H1 (cell line): ENCODE measurements at regions not wholly inside any gene's neighbourhood (a gene's known extent, or its start where the extent isn't known, plus 50 kb on each side); places are given as distances from the start of the nearest gene placed in this dataset.

Source experiments
- CTCF ChIA-PET: fragments of 300-600 bp; sonication (Branson Sonifier 250); formaldehyde crosslinking; loops from one replicate; lab custom pipeline; 2021; ENCODE audit not compliant: partially characterized antibody; lab: Charles Lee
- POLR2A ChIA-PET: fragments of 300-600 bp; sonication (Branson Sonifier 250); formaldehyde crosslinking; loops from one replicate; lab custom pipeline; 2021; ENCODE audit warnings: inconsistent platforms; ENCODE audit not compliant: partially characterized antibody; lab: Charles Lee
- DNase-seq, 2 experiments: peaks; one replicate each; pipeline versions ENCODE4 v3.0.0 to v3.0.0-alpha.2; 2010 to 2022; ENCODE audit warnings: low spot score in 2 of 2, low read depth in 1 of 2, mixed read lengths in 1 of 2
- FAIRE-seq: peaks from 2 replicates; lab custom pipeline; 2011; peaks lifted over from hg19 to GRCh38; lab: Jason Lieb, UNC
- H2AFZ ChIP-seq: 2 replicates; pipeline ENCODE4 v1.8.1; 2012; ENCODE audit warnings: low read length, inconsistent platforms
- H2AK5ac ChIP-seq: 2 replicates; pipeline ENCODE4 v1.6.1; 2013; ENCODE audit warnings: low read depth, low read length
- H2BK120ac ChIP-seq: replicated peaks from 2 replicates; pipeline ENCODE3; 2013; ENCODE audit warnings: low read depth, low read length, inconsistent platforms
- H2BK12ac ChIP-seq: 2 replicates; pipeline ENCODE4 v1.6.1; 2013; ENCODE audit warnings: low read depth, low read length
- H2BK15ac ChIP-seq: 2 replicates; pipeline ENCODE4 v1.6.1; 2013; ENCODE audit warnings: low read length
- H2BK20ac ChIP-seq: 2 replicates; pipeline ENCODE4 v1.6.1; 2013; ENCODE audit warnings: low read length
- H2BK5ac ChIP-seq: 2 replicates; pipeline ENCODE4 v1.6.1; 2013; ENCODE audit warnings: low read depth, low read length
- H3K14ac ChIP-seq: 2 replicates; pipeline ENCODE4 v1.6.1; 2013; ENCODE audit warnings: inconsistent platforms; ENCODE audit not compliant: insufficient read length
- H3K18ac ChIP-seq: 2 replicates; pipeline ENCODE4 v1.6.1; 2013; ENCODE audit warnings: low read length; ENCODE audit errors: extremely low read depth
- H3K23ac ChIP-seq: 2 replicates; pipeline ENCODE4 v1.6.1; 2013; ENCODE audit warnings: inconsistent platforms; ENCODE audit not compliant: insufficient read length
- H3K23me2 ChIP-seq: 2 replicates; pipeline ENCODE4 v1.6.1; 2013; ENCODE audit warnings: low read depth, low read length
- H3K27ac ChIP-seq: 2 replicates; pipeline ENCODE4 v1.6.1; 2011; ENCODE audit warnings: low read depth, low read length, inconsistent platforms
- H3K27me3 ChIP-seq, 4 experiments: replicated peaks in 1 of 4; 1 replicate in 1 of 4; 2 replicates in 3 of 4; pipeline versions ENCODE4 v1.6.1 to v1.8.1; 2011 to 2013; ENCODE audit warnings: low read length in 3 of 4, mild to moderate bottlenecking in 3 of 4, inconsistent platforms in 2 of 4, mixed read lengths in 2 of 4, moderate library complexity in 1 of 4; ENCODE audit not compliant: control insufficient read depth in 3 of 4, insufficient read depth in 3 of 4; ENCODE audit errors: extremely low read depth in 1 of 4
- H3K36me3 ChIP-seq, 4 experiments: 2 replicates each; pipeline versions ENCODE4 v1.6.1 to v1.8.1; 2011 to 2013; ENCODE audit warnings: mild to moderate bottlenecking in 4 of 4, low read length in 3 of 4, moderate library complexity in 2 of 4, control low read depth in 1 of 4, inconsistent platforms in 1 of 4; ENCODE audit not compliant: insufficient read depth in 4 of 4, control insufficient read depth in 2 of 4
- H3K4ac ChIP-seq: replicated peaks from 2 replicates; pipeline ENCODE3; 2013; ENCODE audit warnings: low read length, low read depth, mixed read lengths, inconsistent platforms; ENCODE audit not compliant: insufficient read length
- H3K4me1 ChIP-seq, 4 experiments: replicated peaks in 1 of 4; 1 replicate in 1 of 4; 2 replicates in 3 of 4; pipeline versions ENCODE4 v1.6.1 to v1.8.1; 2011 to 2013; ENCODE audit warnings: low read length in 3 of 4, inconsistent platforms in 2 of 4, mixed read lengths in 1 of 4; ENCODE audit not compliant: insufficient read depth in 4 of 4, control insufficient read depth in 3 of 4
- H3K4me2 ChIP-seq, 2 experiments: 2 replicates each; pipeline versions ENCODE4 v1.6.1 to v1.8.1; 2011 to 2013; ENCODE audit warnings: low read depth in 2 of 2, low read length in 2 of 2, control low read depth in 1 of 2, inconsistent platforms in 1 of 2, mild to moderate bottlenecking in 1 of 2; ENCODE audit not compliant: insufficient read depth in 1 of 2
- H3K4me3 ChIP-seq, 4 experiments: fragments of 200-600, 300-600 bp in 1 of 4; sonication (generic), shearing (Covaris generic), sonication (Bioruptor Twin) in 1 of 4; 2 replicates each; pipeline versions ENCODE4 v1.5.1 to v1.8.1; 2011 to 2016; ENCODE audit warnings: low read length in 4 of 4, low read depth in 3 of 4, control low read depth in 2 of 4, inconsistent platforms in 2 of 4, mild to moderate bottlenecking in 2 of 4, mixed read lengths in 1 of 4, moderate library complexity in 1 of 4; ENCODE audit not compliant: insufficient read depth in 2 of 4; ENCODE audit errors: extremely low read depth in 1 of 4
- H3K56ac ChIP-seq: replicated peaks from 2 replicates; pipeline ENCODE3; 2013; ENCODE audit warnings: low read depth, mild to moderate bottlenecking, mixed read lengths, low read length, inconsistent platforms; ENCODE audit not compliant: insufficient read length
- H3K79me1 ChIP-seq: 2 replicates; pipeline ENCODE4 v1.6.1; 2013; ENCODE audit warnings: low read depth, low read length, control low read depth
- H3K79me2 ChIP-seq, 2 experiments: 2 replicates each; pipeline versions ENCODE4 v1.6.1 to v1.8.1; 2012 to 2013; ENCODE audit warnings: low read length in 2 of 2, mild to moderate bottlenecking in 2 of 2, inconsistent platforms in 1 of 2; ENCODE audit not compliant: insufficient read depth in 2 of 2, control insufficient read depth in 1 of 2
- H3K9ac ChIP-seq, 4 experiments: replicated peaks in 1 of 4; 1 replicate in 1 of 4; 2 replicates in 3 of 4; pipeline versions ENCODE4 v1.6.1 to v1.8.1; 2011 to 2013; ENCODE audit warnings: low read depth in 3 of 4, low read length in 3 of 4, control low read depth in 2 of 4, mild to moderate bottlenecking in 2 of 4, moderate library complexity in 2 of 4, inconsistent platforms in 1 of 4; ENCODE audit errors: extremely low read depth in 1 of 4
- H3K9me3 ChIP-seq, 2 experiments: 2 replicates each; pipeline versions ENCODE4 v1.6.1 to v1.8.1; 2012 to 2013; ENCODE audit warnings: mild to moderate bottlenecking in 2 of 2, moderate library complexity in 2 of 2, control low read depth in 1 of 2, inconsistent platforms in 1 of 2, low read depth in 1 of 2, low read length in 1 of 2, mixed read lengths in 1 of 2; ENCODE audit not compliant: insufficient read depth in 2 of 2
- H4K20me1 ChIP-seq, 2 experiments: replicated peaks in 1 of 2; 2 replicates each; pipeline versions ENCODE3 to v1.8.1; 2011 to 2013; ENCODE audit warnings: inconsistent platforms in 2 of 2, low read length in 2 of 2, mild to moderate bottlenecking in 1 of 2; ENCODE audit not compliant: insufficient read depth in 2 of 2, control insufficient read depth in 1 of 2
- H4K5ac ChIP-seq: 2 replicates; pipeline ENCODE4 v1.6.1; 2013; ENCODE audit warnings: low read length, low read depth, mixed read lengths, inconsistent platforms; ENCODE audit not compliant: insufficient read length
- H4K8ac ChIP-seq: 2 replicates; pipeline ENCODE4 v1.8.0; 2013; ENCODE audit warnings: mild to moderate bottlenecking, moderate library complexity, low read length, inconsistent platforms; ENCODE audit not compliant: insufficient read depth; ENCODE audit errors: extremely low read depth
- H4K91ac ChIP-seq: replicated peaks from 2 replicates; pipeline ENCODE3; 2013; ENCODE audit warnings: low read length, mixed read lengths, inconsistent platforms; ENCODE audit not compliant: insufficient read length
- BCL11A ChIP-seq, 2 experiments: IDR thresholded peaks; one replicate each; pipeline ENCODE4 v1.6.1; 2011; ENCODE audit warnings: low read depth in 2 of 2, low read length in 2 of 2, mild to moderate bottlenecking in 2 of 2
- CBX5 ChIP-seq: fragments of 300-800, 300-1000 bp; sonication (generic); IDR thresholded peaks from 2 replicates; pipeline ENCODE4 v1.7.1; 2016; ENCODE audit warnings: antibody characterized with exemption, low read length, low read depth
- CEBPB ChIP-seq: IDR thresholded peaks from 2 replicates; pipeline ENCODE4 v1.6.1; 2012; ENCODE audit warnings: low read depth, low read length
- CHD1 ChIP-seq: IDR thresholded peaks from 2 replicates; pipeline ENCODE4 v1.6.1; 2012; ENCODE audit warnings: low read depth, low read length, improper control_type of control experiment
- CTCF ChIP-seq, 3 experiments: IDR thresholded peaks; 1 replicate in 2 of 3; 2 replicates in 1 of 3; pipeline versions ENCODE4 v1.5.1 to v1.6.1; 2011; ENCODE audit warnings: low read length in 3 of 3, mild to moderate bottlenecking in 3 of 3, inconsistent platforms in 2 of 3, low read depth in 1 of 3, moderate library complexity in 1 of 3; ENCODE audit not compliant: insufficient read depth in 1 of 3; ENCODE audit errors: control extremely low read depth in 1 of 3
- GABPA ChIP-seq: IDR thresholded peaks from 2 replicates; pipeline ENCODE4 v1.6.1; 2011; ENCODE audit warnings: mild to moderate bottlenecking, low read length, moderate library complexity, borderline replicate concordance; ENCODE audit not compliant: insufficient read depth
- RFX5 ChIP-seq: IDR thresholded peaks from 2 replicates; pipeline ENCODE4 v1.6.1; 2011; ENCODE audit warnings: low read depth, low read length, improper control_type of control experiment, borderline replicate concordance
- SIN3A ChIP-seq, 2 experiments: IDR thresholded peaks in 1 of 2; conservative IDR thresholded peaks in 1 of 2; 2 replicates each; pipeline ENCODE4 v1.6.1; 2011 to 2012; ENCODE audit warnings: low read length in 2 of 2, improper control_type of control experiment in 1 of 2, low read depth in 1 of 2, mild to moderate bottlenecking in 1 of 2
- SP1 ChIP-seq: IDR thresholded peaks from 2 replicates; pipeline ENCODE4 v1.6.1; 2011; ENCODE audit warnings: low read depth, low read length
- SRF ChIP-seq: IDR thresholded peaks from 2 replicates; pipeline ENCODE4 v1.6.1; 2011; ENCODE audit warnings: mild to moderate bottlenecking, low read depth, low read length, moderate library complexity
- TAF1 ChIP-seq: IDR thresholded peaks from 2 replicates; pipeline ENCODE4 v1.6.1; 2011; ENCODE audit warnings: mild to moderate bottlenecking, low read depth, low read length
- TBP ChIP-seq: IDR thresholded peaks from 2 replicates; pipeline ENCODE4 v1.6.1; 2011; ENCODE audit warnings: low read depth, low read length, improper control_type of control experiment
- WGBS, 2 experiments: shearing (Covaris generic) in 1 of 2; methylation state at CpG; one replicate each; pipeline versions ENCODE4 v1.1.6 to v1.1.7; 2013 to 2015; ENCODE audit warnings: low lambda C conversion rate in 2 of 2, mixed read lengths in 2 of 2, inconsistent platforms in 1 of 2, low coverage in 1 of 2, missing lambda C conversion rate in 1 of 2; ENCODE audit not compliant: insufficient replicate concordance in 2 of 2, insufficient coverage in 1 of 2, insufficient read length in 1 of 2; ENCODE audit errors: extremely low coverage in 1 of 2, missing lambda C conversion rate in 1 of 2; 5-methylcytosine and 5-hydroxymethylcytosine counted together

GRCh38 chr14:104254735-104255400, 116.5 kb downstream of the KIF26A start:
- H3K27me3 ChIP-seq = no peaks in the 10 kb centered on the region
- H4K8ac ChIP-seq = 0 out of 2 replicates have a peak overlapping the region, but pooled peaks have one; percentile 35
- FAIRE-seq (no peak), DNase-seq (no peak)
- H3K23me2 ChIP-seq = no peaks in the 10 kb centered on the region; the same call in 1 of the 2 replicates
- H3K4me1 ChIP-seq = no peaks in the 10 kb centered on the region
- no peak overlapping the region for H2AK5ac ChIP-seq
- no peak overlapping the region for H3K9ac ChIP-seq
- H3K4ac ChIP-seq = no peak overlapping the region
- H3K56ac ChIP-seq = no peak overlapping the region
- ChIA-PET POLR2A (no interaction called here), CTCF (no interaction called here)
- H3K14ac ChIP-seq = peak overlapping the region; percentile 42
- H4K91ac ChIP-seq = no peak overlapping the region
- no peaks in the 10 kb centered on the region for H3K36me3 ChIP-seq
- no peak overlapping the region for H4K5ac ChIP-seq
- H3K18ac ChIP-seq = no peak overlapping the region
- no peak overlapping the region; the same call in 1 of the 2 replicates for H2BK5ac ChIP-seq
- no peak overlapping the region for H3K27ac ChIP-seq
- H2BK15ac ChIP-seq = no peak overlapping the region
- 88% methylated on average over 13 of the region's 13 CpGs; no CpG with 5 or more reads in 1 of the 2 experiments for WGBS, 2 experiments
- peak overlapping the region; percentile 39; the same call in 1 of the 2 replicates for H2BK12ac ChIP-seq
- no peak overlapping the region for H3K4me2 ChIP-seq
- no peaks in the 10 kb centered on the region for H3K79me1 ChIP-seq
- H2BK20ac ChIP-seq = no peak overlapping the region
- no peaks in the 10 kb centered on the region for H3K79me2 ChIP-seq
- H4K20me1 ChIP-seq = no peaks in the 10 kb centered on the region
- H2BK120ac ChIP-seq = no peak overlapping the region
- no peak overlapping the region for H3K4me3 ChIP-seq
- no peaks in the 10 kb centered on the region for H3K9me3 ChIP-seq
- H2AFZ ChIP-seq = no peak overlapping the region
- H3K23ac ChIP-seq = no peak overlapping the region
- TF ChIP-seq GABPA (no peak), TBP (no peak), BCL11A (IDR thresholded peaks at IDR 0.05; ENCODE audit: low read depth in 2 of 2, low read length in 2 of 2) (no peak), TAF1 (no peak), SP1 (no peak), RFX5 (no peak), SIN3A (conservative IDR thresholded peaks at IDR 0.05 in 1 of 2, IDR thresholded peaks at IDR 0.05 in 1 of 2; ENCODE audit: low read depth in 1 of 2, low read length in 2 of 2) (no peak), CEBPB (no peak), CTCF (IDR thresholded peaks at IDR 0.05; ENCODE audit: control extremely low read depth in 1 of 3, insufficient read depth in 1 of 3, low read depth in 1 of 3, low read length in 3 of 3) (no peak), CBX5 (no peak), CHD1 (no peak), SRF (no peak)
